ENCODE measurements at regions not wholly inside any gene's neighbourhood (a gene's known extent, or its start where the extent isn't known, plus 50 kb on each side); places are given as distances from the start of the nearest gene placed in this dataset.

DNA sequence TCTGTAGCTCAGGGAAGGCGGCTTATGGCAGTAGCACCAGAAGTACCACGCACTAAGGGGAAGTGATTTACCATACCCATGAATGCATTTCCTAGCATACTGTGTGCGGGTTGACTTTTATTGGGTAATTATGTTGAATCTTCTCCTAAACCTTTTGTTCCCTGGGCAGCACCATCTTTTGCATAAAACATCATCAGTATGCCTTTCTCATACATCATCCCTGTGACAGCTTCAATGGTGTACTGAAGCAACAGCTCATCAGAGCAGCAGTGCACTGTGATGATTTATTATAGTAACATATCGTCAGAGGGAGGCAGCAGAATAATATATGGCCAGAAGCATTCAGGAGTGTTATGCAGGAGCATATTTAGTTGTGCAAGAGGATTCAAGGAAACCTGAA lies 204.9 kb downstream of the CDH7 start:
- POLR2A ChIA-PET = no interaction called here
- no peak overlapping the region for H3K27ac Mint-ChIP-seq
- no peak overlapping the region for H3K4me3 Mint-ChIP-seq

DNA sequence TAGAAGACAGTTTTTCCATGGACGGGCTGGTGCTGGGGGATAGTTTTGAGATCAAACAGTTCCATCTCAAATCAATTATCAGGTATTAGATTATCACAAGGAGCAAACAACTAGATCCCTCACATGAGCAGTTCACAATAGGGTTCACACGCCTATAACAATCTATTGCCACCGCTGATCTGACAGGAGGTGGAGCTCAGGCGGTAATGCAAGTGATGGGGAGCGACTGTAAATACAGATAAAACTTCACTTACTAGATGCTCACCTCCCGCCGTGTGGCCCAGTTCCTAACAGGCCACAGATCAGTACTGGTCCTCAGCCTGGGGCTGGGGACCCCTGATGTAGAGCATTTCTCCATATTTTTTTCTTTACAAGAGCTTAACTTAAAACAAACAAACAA lies 203.6 kb downstream of the CDH7 start:
- Mint-ChIP-seq H3K27me3 (no peaks in the 10 kb centered on the region), H3K9me3 (peaks cover 0 to 22% (median 0%) of the 10 kb centered on the region in 9 donors), H3K4me1 (no peaks in the 10 kb centered on the region), H3K4me3 (no peak overlapping the region), H3K36me3 (no peaks in the 10 kb centered on the region), H3K27ac (no peak overlapping the region)
- POLR2A ChIA-PET = no interaction called here
- DNase-seq (no peak), ATAC-seq (no peak)

More for the DNA sequence above, 204.9 kb downstream of the CDH7 start:
- H3K36me3 Mint-ChIP-seq = no peaks in the 10 kb centered on the region
- H3K4me1 Mint-ChIP-seq = no peaks in the 10 kb centered on the region
- ATAC-seq (no peak), DNase-seq (no peak)
- no peaks in the 10 kb centered on the region for H3K27me3 Mint-ChIP-seq
- peaks cover 0 to 25% (median 3%) of the 10 kb centered on the region in 9 donors for H3K9me3 Mint-ChIP-seq

DNA sequence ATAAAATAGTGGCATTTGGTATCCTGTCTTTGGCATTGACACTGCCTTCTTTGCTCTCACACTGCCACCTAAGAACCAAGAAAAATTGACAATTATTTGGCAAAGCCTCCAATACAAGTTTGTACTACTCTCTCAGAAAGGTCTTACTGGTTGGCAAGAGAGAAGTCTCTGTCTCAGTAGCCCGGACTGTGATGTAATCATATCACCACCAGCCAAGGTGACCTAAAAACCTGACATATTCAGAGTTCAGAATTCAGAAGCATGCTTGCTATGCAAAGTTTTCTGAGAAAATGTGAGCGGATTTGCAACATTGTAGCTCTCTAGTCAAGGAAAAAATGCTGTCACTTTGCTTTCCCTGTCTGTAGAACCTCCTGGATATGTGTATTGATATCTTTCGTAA lies 196.0 kb downstream of the CDH7 start:
- H3K4me3 Mint-ChIP-seq = no peak overlapping the region
- no peaks in the 10 kb centered on the region for H3K4me1 Mint-ChIP-seq
- POLR2A ChIA-PET = no interaction called here
- DNase-seq (no peak), ATAC-seq (no peak)
- H3K36me3 Mint-ChIP-seq = no peaks in the 10 kb centered on the region
- H3K27ac Mint-ChIP-seq = no peak overlapping the region
- peaks cover 0 to 3% (median 2%) of the 10 kb centered on the region in 9 donors for H3K9me3 Mint-ChIP-seq
- no peaks in the 10 kb centered on the region for H3K27me3 Mint-ChIP-seq

GRCh38 chr18:65943268-65943667 lies 192.5 kb downstream of the CDH7 start:
- Mint-ChIP-seq H3K9me3 (peaks cover 0 to 7% (median 2%) of the 10 kb centered on the region in 9 donors), H3K27ac (no peak overlapping the region), H3K27me3 (no peaks in the 10 kb centered on the region), H3K36me3 (no peaks in the 10 kb centered on the region), H3K4me1 (no peaks in the 10 kb centered on the region), H3K4me3 (no peak overlapping the region)
- DNase-seq (no peak), ATAC-seq (no peak)
- POLR2A ChIA-PET = no interaction called here

DNA sequence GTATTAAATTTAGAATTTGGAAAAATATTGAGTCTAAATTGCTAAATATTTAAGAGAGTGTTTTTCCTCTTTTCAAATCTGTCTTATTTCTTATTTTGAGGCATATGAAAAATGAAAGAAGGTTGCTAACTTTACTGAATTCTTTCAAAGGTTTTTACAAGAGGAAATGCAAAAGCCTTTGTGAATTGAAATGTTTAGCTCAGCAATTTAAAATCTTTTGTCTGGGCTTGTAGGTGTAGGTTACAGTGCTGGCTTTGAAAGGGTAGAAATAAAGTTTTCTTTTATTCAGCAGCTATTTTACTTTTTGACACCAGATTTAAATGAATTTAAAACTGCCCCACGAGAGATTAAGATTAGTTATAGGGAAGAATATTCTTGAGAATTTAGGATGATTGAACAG lies 192.0 kb downstream of the CDH7 start:
- Mint-ChIP-seq H3K27me3 (no peaks in the 10 kb centered on the region), H3K4me1 (no peaks in the 10 kb centered on the region), H3K36me3 (no peaks in the 10 kb centered on the region), H3K9me3 (peaks cover 0 to 7% (median 5%) of the 10 kb centered on the region in 9 donors), H3K27ac (no peak overlapping the region), H3K4me3 (no peak overlapping the region)
- POLR2A ChIA-PET = no interaction called here
- DNase-seq (no peak), ATAC-seq (no peak)

- POLR2A ChIA-PET = no interaction called here
- H3K4me3 Mint-ChIP-seq = no peak overlapping the region
- no peak overlapping the region for H3K27ac Mint-ChIP-seq
- peaks cover 0 to 13% (median 5%) of the 10 kb centered on the region in 9 donors for H3K9me3 Mint-ChIP-seq
- H3K27me3 Mint-ChIP-seq = no peaks in the 10 kb centered on the region
- DNase-seq = no peak
- no peaks in the 10 kb centered on the region for H3K4me1 Mint-ChIP-seq
- no peak for ATAC-seq
- no peaks in the 10 kb centered on the region for H3K36me3 Mint-ChIP-seq
Measured at GRCh38 chr18:65942104-65942503, 191.3 kb downstream of the CDH7 start.

GRCh38 chr18:65941482-65941881 lies 190.7 kb downstream of the CDH7 start:
- Mint-ChIP-seq H3K27ac (no peak overlapping the region), H3K36me3 (no peaks in the 10 kb centered on the region), H3K4me3 (no peak overlapping the region), H3K9me3 (peaks cover 0 to 19% (median 5%) of the 10 kb centered on the region in 9 donors), H3K27me3 (no peaks in the 10 kb centered on the region), H3K4me1 (no peaks in the 10 kb centered on the region)
- POLR2A ChIA-PET = no interaction called here
- DNase-seq (no peak), ATAC-seq (no peak)
